ENCODE measurements at regions not wholly inside any gene's neighbourhood (a gene's known extent, or its start where the extent isn't known, plus 50 kb on each side); places are given as distances from the start of the nearest gene placed in this dataset.
"Not testable (repeated sequence)": the region's sequence is repeated elsewhere in the genome, so short reads cannot be mapped to it uniquely, and the experiment has no call there.

GRCh38 chr5:99355881-99356280 is 427.1 kb upstream of the CHD1 start:
- no peak overlapping the region for H3K4me3 ChIP-seq (ENCODE audit: low read depth, low read length)
- TF ChIP-seq CTCF (IDR thresholded peaks at IDR 0.05; ENCODE audit: insufficient read depth, low read depth, low read length, missing control alignments): no peak
- no peak for DNase-seq (ENCODE audit: low read depth)

- DNase-seq (ENCODE audit: low read depth): no peak
- no peak for TF ChIP-seq CTCF (IDR thresholded peaks at IDR 0.05; ENCODE audit: insufficient read depth, low read depth, low read length, missing control alignments)
- no peak overlapping the region for H3K4me3 ChIP-seq (ENCODE audit: low read depth, low read length)
These were observed 421.0 kb upstream of the CHD1 start for GRCh38 chr5:99349787-99350186.

- H3K4me3 ChIP-seq (ENCODE audit: low read depth, low read length): no peak overlapping the region
- DNase-seq (ENCODE audit: low read depth): no peak
- TF ChIP-seq CTCF (IDR thresholded peaks at IDR 0.05; ENCODE audit: insufficient read depth, low read depth, low read length, missing control alignments): no peak
These were observed 419.8 kb upstream of the CHD1 start for GRCh38 chr5:99348597-99348996.

GRCh38 chr5:99339758-99340157 is 411.0 kb upstream of the CHD1 start:
- not testable (repeated sequence) for DNase-seq (ENCODE audit: low read depth)

GRCh38 chr5:99334936-99335335 is 406.1 kb upstream of the CHD1 start:
- no peak overlapping the region for H3K4me3 ChIP-seq (ENCODE audit: low read depth, low read length)
- no peak for DNase-seq (ENCODE audit: low read depth)
- TF ChIP-seq CTCF (IDR thresholded peaks at IDR 0.05; ENCODE audit: insufficient read depth, low read depth, low read length, missing control alignments): no peak

More at GRCh38 chr5:99339758-99340157, 411.0 kb upstream of the CHD1 start:
- not testable (repeated sequence) for H3K4me3 ChIP-seq (ENCODE audit: low read depth, low read length)

GRCh38 chr5:99331061-99331460 is 402.3 kb upstream of the CHD1 start:
- no peak for TF ChIP-seq CTCF (IDR thresholded peaks at IDR 0.05; ENCODE audit: insufficient read depth, low read depth, low read length, missing control alignments)
- DNase-seq (ENCODE audit: low read depth): no peak
- no peak overlapping the region for H3K4me3 ChIP-seq (ENCODE audit: low read depth, low read length)

GRCh38 chr5:99320436-99320835 is 391.6 kb upstream of the CHD1 start:
- H3K4me3 ChIP-seq (ENCODE audit: low read depth, low read length): no peak overlapping the region
- no peak for TF ChIP-seq CTCF (IDR thresholded peaks at IDR 0.05; ENCODE audit: insufficient read depth, low read depth, low read length, missing control alignments)
- DNase-seq (ENCODE audit: low read depth): peak; percentile 7
